ENCODE measurements at regions not wholly inside any gene's neighbourhood (a gene's known extent, or its start where the extent isn't known, plus 50 kb on each side); places are given as distances from the start of the nearest gene placed in this dataset.
A peak's percentile ranks its signal among the peaks of the same experiment; 100 is the strongest.

DNA sequence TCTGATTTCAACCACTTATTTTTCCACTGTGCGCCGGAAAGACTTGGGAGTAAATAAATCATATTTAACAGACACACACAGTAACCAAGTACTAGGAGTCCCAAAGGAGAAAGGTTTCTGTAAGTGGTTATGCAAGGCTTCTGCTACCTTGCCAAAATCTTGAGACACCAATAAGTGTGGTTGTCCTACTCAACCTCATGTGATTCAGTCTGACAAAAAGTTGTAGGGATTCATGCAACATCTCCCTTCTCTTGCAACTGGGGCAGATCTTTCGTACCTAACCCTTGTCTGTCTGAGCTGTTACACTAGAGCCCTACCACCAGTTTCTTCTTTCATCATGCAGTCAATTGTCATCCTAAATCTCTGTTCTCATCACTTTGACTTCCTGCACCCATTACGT is 69.9 kb upstream of the NUDT7 start:
- DNase-seq (ENCODE audit: low spot score) = no peak
- ATAC-seq = no peak

GRCh38 chr16:77657016-77657415 is 65.3 kb upstream of the NUDT7 start:
- ATAC-seq (no peak), DNase-seq (ENCODE audit: low spot score) (no peak)

DNA sequence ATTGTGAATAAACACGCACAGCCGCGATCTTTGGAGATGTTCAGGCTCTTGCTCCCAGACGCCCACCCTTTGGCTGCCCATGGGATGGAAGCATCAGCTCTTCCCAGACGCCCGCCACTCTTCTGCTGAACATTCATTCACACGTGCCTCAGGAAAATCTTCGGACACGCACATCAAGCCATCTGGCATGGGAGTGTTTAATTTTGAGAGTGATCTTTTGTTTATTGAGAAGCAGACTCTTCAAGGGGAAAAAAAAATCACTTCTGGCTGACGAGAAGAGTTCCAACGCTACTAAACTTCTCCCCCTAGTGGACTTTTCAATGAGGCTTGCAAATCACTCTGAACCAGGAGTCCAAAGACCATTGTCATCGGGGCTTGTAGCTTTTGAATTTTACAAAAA is 62.0 kb upstream of the NUDT7 start:
- DNase-seq (ENCODE audit: low spot score) (no peak), ATAC-seq (peak; percentile 55)

DNA sequence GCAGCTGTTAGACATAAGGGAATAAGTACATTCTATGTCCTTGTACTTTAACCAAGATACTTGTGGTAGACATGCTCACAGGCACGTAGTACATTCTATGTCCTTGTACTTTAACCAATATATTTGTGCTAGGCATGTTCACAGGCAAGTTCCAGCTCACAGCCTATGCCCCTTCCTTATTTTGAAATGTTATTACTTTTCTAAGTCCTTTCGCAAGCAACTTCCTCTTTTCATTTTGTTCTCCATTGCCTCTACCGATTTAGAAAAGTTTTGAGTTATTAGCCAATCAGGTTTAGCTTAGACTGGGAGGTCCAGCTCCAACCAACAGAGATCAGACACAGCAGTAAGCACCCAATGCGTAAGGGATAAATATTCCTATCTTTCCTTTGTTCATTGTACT is 60.1 kb upstream of the NUDT7 start:
- ATAC-seq (no peak), DNase-seq (ENCODE audit: low spot score) (no peak)

- no peak for ATAC-seq
- DNase-seq (ENCODE audit: low spot score) = no peak
These were observed 58.6 kb upstream of the NUDT7 start for GRCh38 chr16:77663711-77664110.

DNA sequence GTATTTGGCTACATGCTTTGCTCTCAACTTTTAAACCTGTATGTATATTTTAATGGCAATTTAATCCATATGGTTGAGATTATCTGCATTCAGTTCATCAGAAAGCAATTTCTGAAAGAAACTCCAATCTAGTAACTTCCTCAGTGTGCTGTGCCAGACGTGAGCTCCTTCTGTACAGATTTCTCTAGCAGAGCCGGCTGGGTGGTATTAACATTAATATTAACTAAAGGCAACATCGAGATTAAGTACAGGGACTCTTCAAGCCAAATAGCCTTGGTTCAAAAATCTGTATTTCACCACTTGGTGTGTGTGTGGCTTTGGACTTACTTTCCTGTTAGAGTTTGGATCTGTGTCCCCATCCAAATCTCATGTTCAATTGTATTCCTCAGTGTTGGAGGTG is 55.5 kb upstream of the NUDT7 start:
- no peak for ATAC-seq
- DNase-seq (ENCODE audit: low spot score) = no peak

DNA sequence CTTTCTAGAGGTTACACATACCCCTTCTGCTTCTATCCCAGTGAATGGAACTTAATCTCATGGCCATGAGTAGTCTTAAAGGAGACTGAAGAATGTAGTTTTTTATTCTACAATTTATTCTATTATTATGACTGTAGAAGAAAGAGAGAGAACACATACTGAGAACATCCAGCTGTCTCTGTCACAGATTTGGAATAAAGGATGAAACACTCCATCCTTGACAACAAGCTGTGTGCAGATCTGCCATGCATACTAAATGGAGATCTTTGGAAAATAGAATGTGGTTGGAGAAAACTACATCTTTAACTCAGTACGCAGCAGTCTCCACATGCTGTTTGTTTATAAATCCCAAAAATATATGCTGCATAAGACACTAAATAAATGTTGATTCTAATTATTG is 54.1 kb upstream of the NUDT7 start:
- DNase-seq (ENCODE audit: low spot score) (no peak), ATAC-seq (no peak)

- DNase-seq (ENCODE audit: low spot score) = no peak
- no peak for ATAC-seq
These were observed 53.3 kb upstream of the NUDT7 start for GRCh38 chr16:77669057-77669456.

Measured in left lobe of liver (tissue), 2 donors.